Glutamatergic neuron (in vitro differentiated cells): ENCODE measurements at regions not wholly inside any gene's neighbourhood (a gene's known extent, or its start where the extent isn't known, plus 50 kb on each side); places are given as distances from the start of the nearest gene placed in this dataset.

ENCODE experiments used
- DNase-seq: peaks from one replicate; pipeline ENCODE4 v3.0.0; 2022
- H3K27ac Mint-ChIP-seq: one replicate; pipeline ENCODE4 v1.8.0; 2020; ENCODE audit warnings: mild to moderate bottlenecking, mixed read lengths, inconsistent platforms; ENCODE audit not compliant: unreplicated experiment
- H3K27me3 Mint-ChIP-seq: one replicate; pipeline ENCODE4 v1.8.0; 2020; ENCODE audit warnings: mild to moderate bottlenecking, moderate library complexity, mixed read lengths, inconsistent platforms; ENCODE audit not compliant: unreplicated experiment
- H3K36me3 Mint-ChIP-seq: one replicate; pipeline ENCODE4 v1.8.0; 2020; ENCODE audit warnings: mild to moderate bottlenecking, mixed read lengths, inconsistent platforms; ENCODE audit not compliant: unreplicated experiment
- H3K4me1 Mint-ChIP-seq: one replicate; pipeline ENCODE4 v1.8.0; 2020; ENCODE audit warnings: mild to moderate bottlenecking, low read depth, mixed read lengths, inconsistent platforms; ENCODE audit not compliant: unreplicated experiment
- H3K4me3 Mint-ChIP-seq: one replicate; pipeline ENCODE4 v1.8.0; 2020; ENCODE audit warnings: mild to moderate bottlenecking, mixed read lengths, inconsistent platforms; ENCODE audit not compliant: unreplicated experiment
- H3K9me3 Mint-ChIP-seq: one replicate; pipeline ENCODE4 v1.8.0; 2020; ENCODE audit warnings: mild to moderate bottlenecking, moderate library complexity, mixed read lengths, inconsistent platforms; ENCODE audit not compliant: unreplicated experiment
- TF ChIP-seq, protein P1 (sequence below): fragments of 200-600 bp; sonication (generic); IDR thresholded peaks from one replicate; pipeline ENCODE4 v1.5.0; 2021; ENCODE audit not compliant: partially characterized antibody, unreplicated experiment

GRCh38 chr18:28961669-28962228 is 784.8 kb upstream of the CDH2 start:
- Mint-ChIP-seq H3K9me3 (no peaks in the 10 kb centered on the region), H3K27me3 (no peaks in the 10 kb centered on the region), H3K27ac (no peak overlapping the region), H3K36me3 (no peaks in the 10 kb centered on the region), H3K4me1 (peaks cover 3% of the 10 kb centered on the region), H3K4me3 (no peak overlapping the region)
- TF ChIP-seq, protein P1, sequence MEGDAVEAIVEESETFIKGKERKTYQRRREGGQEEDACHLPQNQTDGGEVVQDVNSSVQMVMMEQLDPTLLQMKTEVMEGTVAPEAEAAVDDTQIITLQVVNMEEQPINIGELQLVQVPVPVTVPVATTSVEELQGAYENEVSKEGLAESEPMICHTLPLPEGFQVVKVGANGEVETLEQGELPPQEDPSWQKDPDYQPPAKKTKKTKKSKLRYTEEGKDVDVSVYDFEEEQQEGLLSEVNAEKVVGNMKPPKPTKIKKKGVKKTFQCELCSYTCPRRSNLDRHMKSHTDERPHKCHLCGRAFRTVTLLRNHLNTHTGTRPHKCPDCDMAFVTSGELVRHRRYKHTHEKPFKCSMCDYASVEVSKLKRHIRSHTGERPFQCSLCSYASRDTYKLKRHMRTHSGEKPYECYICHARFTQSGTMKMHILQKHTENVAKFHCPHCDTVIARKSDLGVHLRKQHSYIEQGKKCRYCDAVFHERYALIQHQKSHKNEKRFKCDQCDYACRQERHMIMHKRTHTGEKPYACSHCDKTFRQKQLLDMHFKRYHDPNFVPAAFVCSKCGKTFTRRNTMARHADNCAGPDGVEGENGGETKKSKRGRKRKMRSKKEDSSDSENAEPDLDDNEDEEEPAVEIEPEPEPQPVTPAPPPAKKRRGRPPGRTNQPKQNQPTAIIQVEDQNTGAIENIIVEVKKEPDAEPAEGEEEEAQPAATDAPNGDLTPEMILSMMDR: no peak
- peak; percentile 17 for DNase-seq

DNA sequence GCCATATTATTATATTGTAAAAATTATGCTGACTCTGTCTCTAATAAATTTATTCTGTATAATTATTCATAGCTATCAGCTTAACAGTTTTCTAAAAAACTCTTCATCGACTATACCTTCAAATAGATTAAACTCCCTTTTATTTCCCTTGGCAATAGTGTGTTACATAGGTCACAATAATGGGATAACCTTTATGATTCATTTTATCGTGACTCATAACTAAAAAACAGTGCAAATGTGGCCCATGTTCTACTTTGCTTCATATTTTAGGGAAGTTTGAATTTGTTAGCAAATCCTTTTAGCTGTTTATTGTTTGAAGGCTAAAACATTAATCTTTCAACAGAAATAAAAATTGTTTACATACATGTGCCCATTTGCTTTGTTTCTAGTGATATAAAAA is 783.2 kb upstream of the CDH2 start:
- DNase-seq: no peak
- peaks cover 3% of the 10 kb centered on the region for H3K4me1 Mint-ChIP-seq

GRCh38 chr18:28952339-28952738 is 775.4 kb upstream of the CDH2 start:
- Mint-ChIP-seq H3K27me3 (peaks cover 2% of the 10 kb centered on the region), H3K4me3 (no peak overlapping the region), H3K9me3 (peaks cover 2% of the 10 kb centered on the region), H3K36me3 (peaks cover 8% of the 10 kb centered on the region), H3K4me1 (no peaks in the 10 kb centered on the region), H3K27ac (no peak overlapping the region)
- no peak for DNase-seq
- TF ChIP-seq, protein P1: no peak

More for the DNA sequence above, 783.2 kb upstream of the CDH2 start:
- H3K27ac Mint-ChIP-seq: no peak overlapping the region
- no peak overlapping the region for H3K4me3 Mint-ChIP-seq
- H3K9me3 Mint-ChIP-seq: no peaks in the 10 kb centered on the region
- TF ChIP-seq, protein P1: no peak
- no peaks in the 10 kb centered on the region for H3K36me3 Mint-ChIP-seq
- H3K27me3 Mint-ChIP-seq: no peaks in the 10 kb centered on the region

GRCh38 chr18:28947900-28948299 is 771.0 kb upstream of the CDH2 start:
- peaks cover 8% of the 10 kb centered on the region for H3K36me3 Mint-ChIP-seq
- H3K4me3 Mint-ChIP-seq: no peak overlapping the region
- peaks cover 2% of the 10 kb centered on the region for H3K27me3 Mint-ChIP-seq
- TF ChIP-seq, protein P1: no peak
- H3K4me1 Mint-ChIP-seq: no peaks in the 10 kb centered on the region
- H3K27ac Mint-ChIP-seq: no peak overlapping the region
- peaks cover 3% of the 10 kb centered on the region for H3K9me3 Mint-ChIP-seq
- DNase-seq: no peak

GRCh38 chr18:28946471-28946870 is 769.5 kb upstream of the CDH2 start:
- Mint-ChIP-seq H3K9me3 (peaks cover 2% of the 10 kb centered on the region), H3K27me3 (peaks cover 1% of the 10 kb centered on the region), H3K27ac (no peak overlapping the region), H3K36me3 (peaks cover 4% of the 10 kb centered on the region), H3K4me1 (no peaks in the 10 kb centered on the region), H3K4me3 (no peak overlapping the region)
- DNase-seq: no peak
- TF ChIP-seq, protein P1: no peak
